Progenitor cell of endocrine pancreas (in vitro differentiated cells): ENCODE measurements at regions not wholly inside any gene's neighbourhood (a gene's known extent, or its start where the extent isn't known, plus 50 kb on each side); places are given as distances from the start of the nearest gene placed in this dataset.

ENCODE experiments used
- DNase-seq: peaks from one replicate; pipeline ENCODE4 v3.0.0; 2021; ENCODE audit warnings: low spot score; ENCODE audit not compliant: unreplicated experiment
- H3K27ac Mint-ChIP-seq: 2 replicates; pipeline ENCODE4 v1.8.0; 2021; ENCODE audit warnings: mild to moderate bottlenecking, moderate library complexity, mixed read lengths
- H3K27me3 Mint-ChIP-seq: 2 replicates; pipeline ENCODE4 v1.8.0; 2021; ENCODE audit warnings: mixed read lengths
- H3K36me3 Mint-ChIP-seq: 2 replicates; pipeline ENCODE4 v1.8.0; 2022; ENCODE audit warnings: mixed read lengths; ENCODE audit not compliant: insufficient read depth
- H3K4me1 Mint-ChIP-seq: 2 replicates; pipeline ENCODE4 v1.8.0; 2021; ENCODE audit warnings: low read depth, mixed read lengths
- H3K4me3 Mint-ChIP-seq: 2 replicates; pipeline ENCODE4 v1.8.0; 2021; ENCODE audit warnings: low read depth, mild to moderate bottlenecking, moderate library complexity, mixed read lengths
- H3K9me3 Mint-ChIP-seq: 2 replicates; pipeline ENCODE4 v1.8.0; 2021; ENCODE audit warnings: low read depth, mixed read lengths
- TF ChIP-seq, protein P1 (sequence below): fragments of 200-600 bp; sonication (generic); IDR thresholded peaks from one replicate; pipeline ENCODE4 v1.5.0; 2021; ENCODE audit warnings: antibody characterized with exemption, mild to moderate bottlenecking; ENCODE audit not compliant: unreplicated experiment

- Mint-ChIP-seq H3K9me3 (no peaks in the 10 kb centered on the region), H3K27me3 (peaks cover 3% of the 10 kb centered on the region), H3K4me3 (no peak overlapping the region), H3K27ac (no peak overlapping the region), H3K36me3 (no peaks in the 10 kb centered on the region), H3K4me1 (peaks cover under 1% of the 10 kb centered on the region)
- TF ChIP-seq, protein P1, sequence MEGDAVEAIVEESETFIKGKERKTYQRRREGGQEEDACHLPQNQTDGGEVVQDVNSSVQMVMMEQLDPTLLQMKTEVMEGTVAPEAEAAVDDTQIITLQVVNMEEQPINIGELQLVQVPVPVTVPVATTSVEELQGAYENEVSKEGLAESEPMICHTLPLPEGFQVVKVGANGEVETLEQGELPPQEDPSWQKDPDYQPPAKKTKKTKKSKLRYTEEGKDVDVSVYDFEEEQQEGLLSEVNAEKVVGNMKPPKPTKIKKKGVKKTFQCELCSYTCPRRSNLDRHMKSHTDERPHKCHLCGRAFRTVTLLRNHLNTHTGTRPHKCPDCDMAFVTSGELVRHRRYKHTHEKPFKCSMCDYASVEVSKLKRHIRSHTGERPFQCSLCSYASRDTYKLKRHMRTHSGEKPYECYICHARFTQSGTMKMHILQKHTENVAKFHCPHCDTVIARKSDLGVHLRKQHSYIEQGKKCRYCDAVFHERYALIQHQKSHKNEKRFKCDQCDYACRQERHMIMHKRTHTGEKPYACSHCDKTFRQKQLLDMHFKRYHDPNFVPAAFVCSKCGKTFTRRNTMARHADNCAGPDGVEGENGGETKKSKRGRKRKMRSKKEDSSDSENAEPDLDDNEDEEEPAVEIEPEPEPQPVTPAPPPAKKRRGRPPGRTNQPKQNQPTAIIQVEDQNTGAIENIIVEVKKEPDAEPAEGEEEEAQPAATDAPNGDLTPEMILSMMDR: no peak
- DNase-seq: no peak
Observed at GRCh38 chr13:90793261-90793820, 554.1 kb upstream of the MIR17HG start.

DNA sequence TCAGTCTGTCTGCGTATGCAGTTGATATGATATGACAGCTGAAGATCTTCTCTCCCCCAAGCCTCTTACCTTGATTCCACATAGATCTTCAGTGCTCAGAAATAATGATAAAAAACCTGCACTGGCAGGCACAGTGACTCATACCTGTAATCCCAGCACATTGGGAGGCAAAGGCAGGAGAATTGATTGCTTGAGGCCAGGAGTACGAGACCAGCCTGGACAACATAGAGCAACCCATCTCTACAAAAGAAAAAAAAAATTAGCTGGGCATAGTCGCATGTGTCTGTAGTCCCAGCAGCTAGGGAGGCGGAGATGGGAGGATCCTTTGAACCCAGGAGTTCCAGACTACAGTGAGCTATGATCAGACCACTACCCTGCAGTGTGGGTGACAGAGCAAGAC, 551.0 kb upstream of the MIR17HG start:
- Mint-ChIP-seq H3K4me1 (no peaks in the 10 kb centered on the region), H3K27me3 (no peaks in the 10 kb centered on the region), H3K9me3 (no peaks in the 10 kb centered on the region), H3K36me3 (no peaks in the 10 kb centered on the region), H3K4me3 (no peak overlapping the region), H3K27ac (no peak overlapping the region)
- TF ChIP-seq, protein P1: no peak
- no peak for DNase-seq

DNA sequence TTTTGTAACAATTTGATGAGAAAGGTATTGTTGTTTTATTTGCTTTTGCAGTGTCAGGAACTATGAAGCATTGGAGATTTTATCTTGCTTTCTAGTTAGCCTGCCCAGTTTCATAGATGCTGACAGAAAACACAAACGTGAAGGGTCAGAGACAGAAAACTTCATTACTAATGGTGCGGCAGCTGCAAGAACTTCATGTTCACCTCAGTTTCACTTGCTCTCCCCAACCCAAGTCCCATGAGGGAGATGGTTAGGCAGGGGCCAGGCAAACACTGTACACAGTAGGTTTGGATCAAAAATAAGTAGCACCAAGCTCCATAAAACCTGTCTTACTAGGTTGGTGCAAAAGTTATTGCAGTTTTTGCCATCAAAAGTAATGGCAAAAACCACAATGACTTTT, 550.2 kb upstream of the MIR17HG start:
- H3K4me3 Mint-ChIP-seq: no peak overlapping the region
- TF ChIP-seq, protein P1: no peak

GRCh38 chr13:90798381-90798780, 549.1 kb upstream of the MIR17HG start:
- Mint-ChIP-seq H3K4me3 (no peak overlapping the region), H3K36me3 (no peaks in the 10 kb centered on the region), H3K4me1 (no peaks in the 10 kb centered on the region), H3K9me3 (no peaks in the 10 kb centered on the region), H3K27ac (no peak overlapping the region), H3K27me3 (no peaks in the 10 kb centered on the region)
- TF ChIP-seq, protein P1: no peak
- DNase-seq: no peak

More for the DNA sequence above, 550.2 kb upstream of the MIR17HG start:
- H3K27me3 Mint-ChIP-seq: no peaks in the 10 kb centered on the region
- no peaks in the 10 kb centered on the region for H3K4me1 Mint-ChIP-seq
- no peaks in the 10 kb centered on the region for H3K9me3 Mint-ChIP-seq
- no peak overlapping the region for H3K27ac Mint-ChIP-seq
- no peaks in the 10 kb centered on the region for H3K36me3 Mint-ChIP-seq
- no peak for DNase-seq

- TF ChIP-seq, protein P1: no peak
- H3K36me3 Mint-ChIP-seq: no peaks in the 10 kb centered on the region
- H3K4me1 Mint-ChIP-seq: no peaks in the 10 kb centered on the region
- no peaks in the 10 kb centered on the region for H3K27me3 Mint-ChIP-seq
- H3K4me3 Mint-ChIP-seq: no peak overlapping the region
- DNase-seq: no peak
- no peaks in the 10 kb centered on the region for H3K9me3 Mint-ChIP-seq
- H3K27ac Mint-ChIP-seq: no peak overlapping the region
Observed at GRCh38 chr13:90800082-90800746, 547.3 kb upstream of the MIR17HG start.
